ENCODE measurements at regions not wholly inside any gene's neighbourhood (a gene's known extent, or its start where the extent isn't known, plus 50 kb on each side); places are given as distances from the start of the nearest gene placed in this dataset.

GRCh38 chr3:168431491-168431890 lies 335.8 kb upstream of the GOLIM4 start:
- ATAC-seq = no peak
- TF ChIP-seq EGR1 (IDR thresholded peaks at IDR 0.05; ENCODE audit: low read depth) = no peak
- TF ChIP-seq POLR2A (IDR thresholded peaks at IDR 0.05; ENCODE audit: borderline replicate concordance, extremely low read depth, insufficient read depth, insufficient read length) = no peak
- TF ChIP-seq CEBPB (IDR thresholded peaks at IDR 0.05; ENCODE audit: low read depth) = no peak
- TF ChIP-seq, protein P1, sequence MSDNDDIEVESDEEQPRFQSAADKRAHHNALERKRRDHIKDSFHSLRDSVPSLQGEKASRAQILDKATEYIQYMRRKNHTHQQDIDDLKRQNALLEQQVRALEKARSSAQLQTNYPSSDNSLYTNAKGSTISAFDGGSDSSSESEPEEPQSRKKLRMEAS (IDR thresholded peaks at IDR 0.05) = no peak
- TF ChIP-seq EZH2 (IDR thresholded peaks at IDR 0.05) = no peak
- TF ChIP-seq, protein P2, sequence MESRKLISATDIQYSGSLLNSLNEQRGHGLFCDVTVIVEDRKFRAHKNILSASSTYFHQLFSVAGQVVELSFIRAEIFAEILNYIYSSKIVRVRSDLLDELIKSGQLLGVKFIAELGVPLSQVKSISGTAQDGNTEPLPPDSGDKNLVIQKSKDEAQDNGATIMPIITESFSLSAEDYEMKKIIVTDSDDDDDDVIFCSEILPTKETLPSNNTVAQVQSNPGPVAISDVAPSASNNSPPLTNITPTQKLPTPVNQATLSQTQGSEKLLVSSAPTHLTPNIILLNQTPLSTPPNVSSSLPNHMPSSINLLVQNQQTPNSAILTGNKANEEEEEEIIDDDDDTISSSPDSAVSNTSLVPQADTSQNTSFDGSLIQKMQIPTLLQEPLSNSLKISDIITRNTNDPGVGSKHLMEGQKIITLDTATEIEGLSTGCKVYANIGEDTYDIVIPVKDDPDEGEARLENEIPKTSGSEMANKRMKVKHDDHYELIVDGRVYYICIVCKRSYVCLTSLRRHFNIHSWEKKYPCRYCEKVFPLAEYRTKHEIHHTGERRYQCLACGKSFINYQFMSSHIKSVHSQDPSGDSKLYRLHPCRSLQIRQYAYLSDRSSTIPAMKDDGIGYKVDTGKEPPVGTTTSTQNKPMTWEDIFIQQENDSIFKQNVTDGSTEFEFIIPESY (IDR thresholded peaks at IDR 0.05; ENCODE audit: extremely low read depth, insufficient replicate concordance, low read length) = no peak
- TF ChIP-seq SIN3A (IDR thresholded peaks at IDR 0.05; ENCODE audit: low read depth) = no peak
- TF ChIP-seq FOSL1 (IDR thresholded peaks at IDR 0.05; ENCODE audit: low read depth) = no peak
- H3K4me3 ChIP-seq (replicated peaks in 1 of 2; ENCODE audit: low read depth in 1 of 2, low read length in 2 of 2) = no peak overlapping the region
- H3K9me2 ChIP-seq (ENCODE audit: insufficient read depth) = no peaks in the 10 kb centered on the region
- POLR2A ChIA-PET = no interaction called here
- H3K27ac ChIP-seq (ENCODE audit: low read depth, low read length) = no peak overlapping the region
- CTCF ChIA-PET = no interaction called here
- intact Hi-C loops (cut with micrococcal nuclease) = no loop called here
- no peak for DNase-seq (ENCODE audit: low read depth, low spot score)
- no peaks in the 10 kb centered on the region for H4K20me1 ChIP-seq (ENCODE audit: insufficient read depth)
- H3K4me2 ChIP-seq (ENCODE audit: low read length) = no peak overlapping the region
- no peaks in the 10 kb centered on the region for H3K36me3 ChIP-seq (ENCODE audit: control insufficient read depth in 1 of 2, insufficient read depth in 2 of 2, low read length in 2 of 2)
- no peaks in the 10 kb centered on the region for H3K4me1 ChIP-seq (ENCODE audit: control insufficient read depth in 1 of 2, insufficient read depth in 2 of 2, low read length in 2 of 2)
- RAD21 ChIA-PET (ENCODE audit: low non-redundant PET in 1 of 2, low total read pairs in 2 of 2, uncharacterized antibody in 2 of 2, unreplicated experiment in 2 of 2) = no interaction called here
- H2AFZ ChIP-seq (ENCODE audit: low read depth, low read length, poor library complexity, severe bottlenecking) = no peak overlapping the region
- H3K9me3 ChIP-seq (ENCODE audit: control insufficient read depth in 1 of 2, insufficient read depth in 1 of 2, low read depth in 1 of 2, low read length in 2 of 2) = no peaks in the 10 kb centered on the region
- H3K79me2 ChIP-seq (ENCODE audit: insufficient read depth, low read length) = no peaks in the 10 kb centered on the region
- no peak overlapping the region for H3K9ac ChIP-seq (ENCODE audit: low read length)
- BruUV-seq (replicated peaks) = no TSS peak
- peaks cover 22% of the 10 kb centered on the region; the same call in 1 of the 2 replicates for H3K27me3 ChIP-seq (ENCODE audit: insufficient read depth, low read length)

GRCh38 chr3:168427835-168428475 lies 332.2 kb upstream of the GOLIM4 start:
- POLR2A ChIA-PET = no interaction called here
- Histone ChIP-seq H3K4me1 (ENCODE audit: control insufficient read depth in 1 of 2, insufficient read depth in 2 of 2, low read length in 2 of 2) (no peaks in the 10 kb centered on the region), H3K27me3 (ENCODE audit: insufficient read depth, low read length) (peaks cover 14% of the 10 kb centered on the region; the same call in 1 of the 2 replicates), H3K4me3 (replicated peaks in 1 of 2; ENCODE audit: low read depth in 1 of 2, low read length in 2 of 2) (no peak overlapping the region), H3K36me3 (ENCODE audit: control insufficient read depth in 1 of 2, insufficient read depth in 2 of 2, low read length in 2 of 2) (no peaks in the 10 kb centered on the region), H3K27ac (ENCODE audit: low read depth, low read length) (no peak overlapping the region), H2AFZ (ENCODE audit: low read depth, low read length, poor library complexity, severe bottlenecking) (no peak overlapping the region), H3K9ac (ENCODE audit: low read length) (no peak overlapping the region), H3K9me2 (ENCODE audit: insufficient read depth) (no peaks in the 10 kb centered on the region), H3K4me2 (ENCODE audit: low read length) (no peak overlapping the region), H3K79me2 (ENCODE audit: insufficient read depth, low read length) (no peaks in the 10 kb centered on the region), H3K9me3 (ENCODE audit: control insufficient read depth in 1 of 2, insufficient read depth in 1 of 2, low read depth in 1 of 2, low read length in 2 of 2) (no peaks in the 10 kb centered on the region), H4K20me1 (ENCODE audit: insufficient read depth) (no peaks in the 10 kb centered on the region)
- intact Hi-C loops (cut with micrococcal nuclease) = no loop called here
- no peak for DNase-seq (ENCODE audit: low read depth, low spot score)
- TF ChIP-seq POLR2AphosphoS5 (IDR thresholded peaks at IDR 0.05; ENCODE audit: low read depth, low read length) (no peak), POLR2A (IDR thresholded peaks at IDR 0.05; ENCODE audit: borderline replicate concordance, extremely low read depth, insufficient read depth, insufficient read length) (no peak), FOSL1 (IDR thresholded peaks at IDR 0.05; ENCODE audit: low read depth) (no peak), SIN3A (IDR thresholded peaks at IDR 0.05; ENCODE audit: low read depth) (no peak), EZH2phosphoT487 (IDR thresholded peaks at IDR 0.05; ENCODE audit: borderline replicate concordance) (no peak), CEBPB (IDR thresholded peaks at IDR 0.05; ENCODE audit: low read depth) (no peak), EGR1 (IDR thresholded peaks at IDR 0.05; ENCODE audit: low read depth) (no peak), CTCF (IDR thresholded peaks at IDR 0.05 in 2 of 3, conservative IDR thresholded peaks at IDR 0.05 in 1 of 3; ENCODE audit: borderline replicate concordance in 1 of 3, insufficient read depth in 1 of 3, low read depth in 2 of 3, low read length in 2 of 3) (no peak)
- RAD21 ChIA-PET (ENCODE audit: low non-redundant PET in 1 of 2, low total read pairs in 2 of 2, uncharacterized antibody in 2 of 2, unreplicated experiment in 2 of 2) = no interaction called here
- CTCF ChIA-PET = no interaction called here
- no peak for ATAC-seq
- BruUV-seq (replicated peaks) = no TSS peak
